Keratinocyte (primary cell): ENCODE measurements at regions not wholly inside any gene's neighbourhood (a gene's known extent, or its start where the extent isn't known, plus 50 kb on each side); places are given as distances from the start of the nearest gene placed in this dataset.

Source experiments
- DNase-seq: peaks from one replicate; pipeline ENCODE4 v3.0.0-alpha.2; 2011; ENCODE audit warnings: low read depth, missing footprints, low spot score
- FAIRE-seq: peaks from 2 replicates; lab custom pipeline; 2011; peaks lifted over from hg19 to GRCh38; lab: Jason Lieb, UNC
- H2AFZ ChIP-seq: 2 replicates; pipeline ENCODE4 v1.6.0; 2012; ENCODE audit warnings: low read length, control low read depth, inconsistent platforms; ENCODE audit not compliant: control insufficient read depth
- H3K27ac ChIP-seq: 2 replicates; pipeline ENCODE4 v1.5.1; 2011; ENCODE audit warnings: low read length; ENCODE audit not compliant: control insufficient read depth, insufficient read depth
- H3K27me3 ChIP-seq: 3 replicates; pipeline ENCODE4 v1.6.0; 2011; ENCODE audit warnings: low read length; ENCODE audit not compliant: control insufficient read depth, insufficient read depth; ENCODE audit errors: extremely low read depth
- H3K36me3 ChIP-seq, 2 experiments: 2 replicates in 1 of 2; 3 replicates in 1 of 2; pipeline ENCODE4 v1.5.1; 2011; ENCODE audit warnings: low read length in 2 of 2, mild to moderate bottlenecking in 1 of 2; ENCODE audit not compliant: control insufficient read depth in 2 of 2, insufficient read depth in 2 of 2; ENCODE audit errors: extremely low read depth in 1 of 2
- H3K4me1 ChIP-seq: 3 replicates; pipeline ENCODE4 v1.5.1; 2011; ENCODE audit warnings: low read length; ENCODE audit not compliant: control insufficient read depth, insufficient read depth; ENCODE audit errors: extremely low read depth
- H3K4me2 ChIP-seq: 3 replicates; pipeline ENCODE4 v1.6.0; 2011; ENCODE audit warnings: low read depth, low read length; ENCODE audit not compliant: control insufficient read depth, insufficient read depth; ENCODE audit errors: extremely low read depth
- H3K4me3 ChIP-seq, 3 experiments: fragments of 200-600 bp in 1 of 3; sonication (generic) in 1 of 3; 2 replicates in 2 of 3; 3 replicates in 1 of 3; pipeline ENCODE4 v1.5.1; 2011 to 2016; ENCODE audit warnings: low read length in 3 of 3, mild to moderate bottlenecking in 3 of 3, control low read depth in 2 of 3, inconsistent platforms in 1 of 3, low read depth in 1 of 3, mixed read lengths in 1 of 3, mixed run types in 1 of 3, moderate library complexity in 1 of 3; ENCODE audit not compliant: control insufficient read depth in 2 of 3, insufficient read depth in 2 of 3; ENCODE audit errors: extremely low read depth in 1 of 3
- H3K79me2 ChIP-seq: 2 replicates; pipeline ENCODE4 v1.6.0; 2012; ENCODE audit warnings: low read length; ENCODE audit not compliant: control insufficient read depth, insufficient read depth
- H3K9ac ChIP-seq: 3 replicates; pipeline ENCODE4 v1.6.0; 2011; ENCODE audit warnings: low read length; ENCODE audit not compliant: control insufficient read depth, insufficient read depth; ENCODE audit errors: extremely low read depth
- H3K9me1 ChIP-seq: 3 replicates; pipeline ENCODE4 v1.6.0; 2011; ENCODE audit warnings: low read length; ENCODE audit not compliant: control insufficient read depth, insufficient read depth; ENCODE audit errors: extremely low read depth
- H3K9me3 ChIP-seq: 2 replicates; pipeline ENCODE4 v1.5.1; 2012; ENCODE audit warnings: low read depth, low read length; ENCODE audit not compliant: control insufficient read depth
- H4K20me1 ChIP-seq: 3 replicates; pipeline ENCODE4 v1.6.0; 2011; ENCODE audit warnings: low read length; ENCODE audit not compliant: control insufficient read depth, insufficient read depth; ENCODE audit errors: extremely low read depth
- CTCF ChIP-seq, 3 experiments: IDR thresholded peaks in 1 of 3; conservative IDR thresholded peaks in 1 of 3; optimal IDR thresholded peaks in 1 of 3; 2 replicates in 2 of 3; 3 replicates in 1 of 3; pipeline versions ENCODE3 to v1.5.1; 2011; ENCODE audit warnings: low read length in 3 of 3, mild to moderate bottlenecking in 3 of 3, moderate library complexity in 2 of 3, control low read depth in 1 of 3, inconsistent platforms in 1 of 3; ENCODE audit not compliant: insufficient read depth in 2 of 3; ENCODE audit errors: extremely low read depth in 1 of 3
- EZH2 ChIP-seq: IDR thresholded peaks from one replicate; pipeline ENCODE4 v1.6.1; 2012; ENCODE audit warnings: inconsistent platforms, mild to moderate bottlenecking, low read length, moderate library complexity
- dilution Hi-C: fragments of 300-500 bp; cut with MboI; formaldehyde crosslinking; loops from one replicate; pipeline ENCODE4 v1.7.0; 2020; ENCODE audit warnings: low sequenced_read_pairs; ENCODE audit not compliant: extremely low pct_ligation_motif_present

DNA sequence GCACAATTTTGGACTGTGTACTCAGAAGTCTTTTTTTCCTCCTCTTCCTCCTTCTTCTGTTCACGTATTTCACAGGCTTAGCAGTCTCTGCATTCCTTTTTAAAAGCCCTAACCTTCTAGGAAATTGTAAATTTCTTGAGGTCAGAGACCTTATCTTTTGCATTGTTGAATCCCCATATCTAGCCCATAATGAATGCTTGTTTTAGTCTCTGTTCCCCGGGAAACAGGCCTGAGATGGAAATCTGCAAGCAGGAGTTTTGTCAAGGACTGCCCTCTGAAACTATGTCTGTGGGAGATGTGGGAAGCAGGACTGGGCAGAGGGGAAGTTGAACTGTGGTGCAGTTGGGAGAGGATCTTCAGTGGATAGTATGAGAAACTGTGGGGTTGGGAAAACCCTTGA, 272.2 kb upstream of the DAB1 start:
- H3K79me2 ChIP-seq = no peaks in the 10 kb centered on the region
- H3K27ac ChIP-seq = no peak overlapping the region
- H3K36me3 ChIP-seq = no peaks in the 10 kb centered on the region
- FAIRE-seq (no peak), DNase-seq (no peak)
- TF ChIP-seq CTCF (optimal IDR thresholded peaks at IDR 0.05 in 1 of 3, IDR thresholded peaks at IDR 0.05 in 1 of 3, conservative IDR thresholded peaks at IDR 0.05 in 1 of 3; ENCODE audit: extremely low read depth in 1 of 3, insufficient read depth in 2 of 3, low read length in 3 of 3) (no peak), EZH2 (no peak)
- H3K27me3 ChIP-seq = no peaks in the 10 kb centered on the region
- no peaks in the 10 kb centered on the region for H3K9me3 ChIP-seq
- no peaks in the 10 kb centered on the region for H4K20me1 ChIP-seq
- no peak overlapping the region for H2AFZ ChIP-seq
- no peak overlapping the region for H3K4me3 ChIP-seq
- H3K4me2 ChIP-seq = no peak overlapping the region
- no peaks in the 10 kb centered on the region for H3K4me1 ChIP-seq
- no peaks in the 10 kb centered on the region for H3K9me1 ChIP-seq
- dilution Hi-C loops = no loop called here
- H3K9ac ChIP-seq = no peak overlapping the region

- dilution Hi-C loops = no loop called here
- H3K27me3 ChIP-seq = no peaks in the 10 kb centered on the region
- H4K20me1 ChIP-seq = no peaks in the 10 kb centered on the region
- no peak overlapping the region for H3K9ac ChIP-seq
- no peak overlapping the region for H3K27ac ChIP-seq
- DNase-seq (no peak), FAIRE-seq (no peak)
- no peaks in the 10 kb centered on the region for H3K9me3 ChIP-seq
- H2AFZ ChIP-seq = no peak overlapping the region
- H3K4me3 ChIP-seq = no peak overlapping the region
- H3K4me2 ChIP-seq = no peak overlapping the region
- H3K9me1 ChIP-seq = no peaks in the 10 kb centered on the region
- no peaks in the 10 kb centered on the region for H3K36me3 ChIP-seq
- TF ChIP-seq EZH2 (no peak), CTCF (optimal IDR thresholded peaks at IDR 0.05 in 1 of 3, IDR thresholded peaks at IDR 0.05 in 1 of 3, conservative IDR thresholded peaks at IDR 0.05 in 1 of 3; ENCODE audit: extremely low read depth in 1 of 3, insufficient read depth in 2 of 3, low read length in 3 of 3) (no peak)
- no peaks in the 10 kb centered on the region for H3K4me1 ChIP-seq
- no peaks in the 10 kb centered on the region for H3K79me2 ChIP-seq
These were observed 262.4 kb upstream of the DAB1 start for GRCh38 chr1:57686306-57686705.
